HCT116 (cell line): ENCODE measurements at regions not wholly inside any gene's neighbourhood (a gene's known extent, or its start where the extent isn't known, plus 50 kb on each side); places are given as distances from the start of the nearest gene placed in this dataset.

ENCODE experiments used
- ATAC-seq: fragments of 200-7000 bp; cut with Tn5 transposase; 2 replicates; pipeline ENCODE4 v1.9.1; 2020; ENCODE audit warnings: mild to moderate bottlenecking, moderate library complexity
- BruUV-seq: library from RNA; stranded (reverse); fragments of 400-500 nt; replicated peaks from 2 replicates; lab custom pipeline; 2021; lab: Mats Ljungman, UMichigan
- CTCF ChIA-PET: fragments of 300-600 bp; sonication (Branson Sonifier 250); formaldehyde crosslinking; loops from one replicate; lab custom pipeline; 2021; ENCODE audit warnings: antibody characterized with exemption; lab: Charles Lee
- POLR2A ChIA-PET: fragments of 300-600, 350-600 bp; sonication (Branson Sonifier 250); formaldehyde crosslinking; loops from one replicate; lab custom pipeline; 2021; ENCODE audit warnings: antibody characterized with exemption; lab: Charles Lee
- RAD21 ChIA-PET, 2 experiments: fragments of 300-600 bp; sonication (Branson Sonifier 250); formaldehyde crosslinking; loops; one replicate each; lab custom pipeline; 2023; ENCODE audit warnings: low total read pairs in 2 of 2; ENCODE audit not compliant: uncharacterized antibody in 2 of 2, unreplicated experiment in 2 of 2, low non-redundant PET in 1 of 2; lab: Charles Lee
- DNase-seq: peaks from one replicate; pipeline ENCODE4 v3.0.0-alpha.2; 2010; ENCODE audit warnings: low read depth, low spot score
- H2AFZ ChIP-seq: fragments of 200-600 bp; shearing (Covaris generic), sonication (generic); 2 replicates; pipeline ENCODE4 v1.6.1; 2017; ENCODE audit warnings: low read depth, mixed run types, mixed read lengths, antibody characterized with exemption, low read length; ENCODE audit not compliant: poor library complexity, severe bottlenecking
- H3K27ac ChIP-seq: 2 replicates; pipeline ENCODE4 v1.5.1; 2012; ENCODE audit warnings: low read depth, low read length
- H3K27me3 ChIP-seq: fragments of 200-600 bp; sonication (generic); 2 replicates; pipeline ENCODE4 v1.6.1; 2016; ENCODE audit warnings: mixed run types, low read length, mixed read lengths; ENCODE audit not compliant: insufficient read depth
- H3K36me3 ChIP-seq, 2 experiments: fragments of 200-500 bp in 1 of 2; fragments of 200-600 bp in 1 of 2; sonication (Bioruptor generic) in 1 of 2; sonication (generic) in 1 of 2; 2 replicates each; pipeline versions ENCODE4 v1.5.1 to v1.6.1; 2014 to 2016; ENCODE audit warnings: low read length in 2 of 2, inconsistent platforms in 1 of 2, mixed read lengths in 1 of 2, mixed run types in 1 of 2; ENCODE audit not compliant: insufficient read depth in 2 of 2, control insufficient read depth in 1 of 2
- H3K4me1 ChIP-seq, 2 experiments: fragments of 200-600 bp in 1 of 2; sonication (generic) in 1 of 2; 2 replicates each; pipeline versions ENCODE4 v1.5.1 to v1.6.1; 2012 to 2017; ENCODE audit warnings: low read length in 2 of 2, inconsistent platforms in 1 of 2, mild to moderate bottlenecking in 1 of 2, mixed read lengths in 1 of 2, mixed run types in 1 of 2, moderate library complexity in 1 of 2; ENCODE audit not compliant: insufficient read depth in 2 of 2, control insufficient read depth in 1 of 2
- H3K4me2 ChIP-seq: fragments of 200-600 bp; sonication (generic); 2 replicates; pipeline ENCODE4 v1.6.1; 2017; ENCODE audit warnings: mixed run types, low read length, mixed read lengths
- H3K4me3 ChIP-seq, 2 experiments: fragments of 200-600 bp in 1 of 2; sonication (generic) in 1 of 2; replicated peaks in 1 of 2; 2 replicates each; pipeline ENCODE4 v1.5.1; 2011 to 2016; ENCODE audit warnings: low read length in 2 of 2, control low read depth in 1 of 2, low read depth in 1 of 2, mild to moderate bottlenecking in 1 of 2, mixed read lengths in 1 of 2, mixed run types in 1 of 2
- H3K79me2 ChIP-seq: fragments of 200-600 bp; sonication (generic); 2 replicates; pipeline ENCODE4 v1.6.1; 2017; ENCODE audit warnings: mild to moderate bottlenecking, mixed run types, low read length, moderate library complexity, mixed read lengths; ENCODE audit not compliant: insufficient read depth
- H3K9ac ChIP-seq: fragments of 200-600 bp; sonication (generic); 2 replicates; pipeline ENCODE4 v1.6.1; 2016; ENCODE audit warnings: low read length, mixed read lengths
- H3K9me2 ChIP-seq: fragments of 200-600 bp; sonication (generic), shearing (Covaris generic); 2 replicates; pipeline ENCODE4 v1.6.1; 2017; ENCODE audit warnings: mixed run types, mild to moderate bottlenecking, moderate library complexity; ENCODE audit not compliant: insufficient read depth
- H3K9me3 ChIP-seq, 2 experiments: fragments of 200-500 bp in 1 of 2; fragments of 200-600 bp in 1 of 2; sonication (Bioruptor generic) in 1 of 2; sonication (generic) in 1 of 2; 2 replicates each; pipeline ENCODE4 v1.6.1; 2014 to 2017; ENCODE audit warnings: low read length in 2 of 2, mixed read lengths in 2 of 2, inconsistent platforms in 1 of 2, low read depth in 1 of 2, mild to moderate bottlenecking in 1 of 2, mixed run types in 1 of 2, moderate library complexity in 1 of 2; ENCODE audit not compliant: control insufficient read depth in 1 of 2, insufficient read depth in 1 of 2
- H4K20me1 ChIP-seq: fragments of 200-600 bp; sonication (generic), shearing (Covaris generic); 2 replicates; pipeline ENCODE4 v1.6.1; 2017; ENCODE audit warnings: mixed run types, mild to moderate bottlenecking, moderate library complexity; ENCODE audit not compliant: insufficient read depth
- CEBPB ChIP-seq: IDR thresholded peaks from 2 replicates; pipeline ENCODE4 v1.6.1; 2012; ENCODE audit warnings: low read depth
- EGR1 ChIP-seq: IDR thresholded peaks from 2 replicates; pipeline ENCODE4 v1.6.1; 2012; ENCODE audit warnings: low read depth
- EZH2phosphoT487 ChIP-seq: fragments of 200-600 bp; IDR thresholded peaks from 2 replicates; pipeline ENCODE4 v1.6.1; 2018; ENCODE audit warnings: antibody characterized with exemption, borderline replicate concordance
- FOSL1 ChIP-seq: IDR thresholded peaks from 2 replicates; pipeline ENCODE4 v1.6.1; 2012; ENCODE audit warnings: low read depth
- POLR2AphosphoS5 ChIP-seq: IDR thresholded peaks from 2 replicates; pipeline ENCODE4 v1.6.1; 2011; ENCODE audit warnings: mild to moderate bottlenecking, low read depth, low read length, moderate library complexity
- RAD21 ChIP-seq: IDR thresholded peaks from 2 replicates; pipeline ENCODE4 v1.6.1; 2012; ENCODE audit warnings: low read depth, mild to moderate bottlenecking
- SIN3A ChIP-seq: IDR thresholded peaks from 2 replicates; pipeline ENCODE4 v1.6.1; 2012; ENCODE audit warnings: low read depth
- SP1 ChIP-seq: IDR thresholded peaks from 2 replicates; pipeline ENCODE4 v1.6.1; 2012; ENCODE audit warnings: low read depth
- SRF ChIP-seq: IDR thresholded peaks from 2 replicates; pipeline ENCODE4 v1.6.1; 2012; ENCODE audit warnings: low read depth
- YY1 ChIP-seq: IDR thresholded peaks from 2 replicates; pipeline ENCODE4 v1.6.1; 2011; ENCODE audit warnings: low read length, low read depth, moderate library complexity, mild to moderate bottlenecking; ENCODE audit not compliant: insufficient replicate concordance; ENCODE audit errors: extremely low read depth
- ZFX ChIP-seq: fragments of 450-650 bp; IDR thresholded peaks from 2 replicates; pipeline ENCODE4 v1.6.1; 2017
- ZNF274 ChIP-seq: fragments of 200-500 bp; sonication (Bioruptor generic); IDR thresholded peaks from 2 replicates; pipeline ENCODE4 v1.6.1; 2014; ENCODE audit warnings: mild to moderate bottlenecking, low read depth, low read length, inconsistent platforms
- intact Hi-C: fragments of 100-400 bp; cut with micrococcal nuclease; formaldehyde crosslinking; loops from 2 replicates; pipeline ENCODE4 v1.10.0; 2022
- TF ChIP-seq, protein P1 (sequence below): IDR thresholded peaks from 2 replicates; pipeline ENCODE4 v1.6.1; 2012; ENCODE audit warnings: low read depth
- TF ChIP-seq, protein P2 (sequence below): IDR thresholded peaks from 2 replicates; pipeline ENCODE4 v1.6.1; 2011; ENCODE audit warnings: mild to moderate bottlenecking, low read length, moderate library complexity; ENCODE audit not compliant: insufficient replicate concordance; ENCODE audit errors: extremely low read depth

DNA sequence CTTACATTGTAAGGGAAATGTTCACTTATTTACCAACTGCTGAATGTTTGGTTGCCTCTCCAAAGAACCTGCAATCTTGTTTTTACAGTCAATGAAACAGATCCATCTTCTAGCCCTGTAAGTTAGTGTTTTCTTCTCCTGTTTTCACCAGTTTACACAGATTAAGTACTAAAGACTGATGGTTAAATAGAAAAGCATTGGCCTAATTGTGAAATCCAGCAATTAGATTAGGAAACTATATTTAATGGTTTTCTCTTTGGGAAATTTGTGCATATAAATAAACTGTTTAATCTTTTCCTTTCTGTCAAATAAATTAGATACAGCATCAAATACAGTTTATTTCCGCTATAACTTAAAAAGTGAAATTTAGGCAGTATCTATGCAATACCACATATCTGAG, 247.9 kb upstream of the MEF2C start:
- BruUV-seq: no TSS peak
- Histone ChIP-seq H3K79me2 (no peaks in the 10 kb centered on the region), H3K4me2 (no peak overlapping the region), H2AFZ (no peak overlapping the region), H3K4me1 (no peaks in the 10 kb centered on the region), H3K9me3 (no peaks in the 10 kb centered on the region), H3K27me3 (no peaks in the 10 kb centered on the region), H3K9ac (no peak overlapping the region), H3K4me3 (no peak overlapping the region), H3K36me3 (no peaks in the 10 kb centered on the region), H3K9me2 (no peaks in the 10 kb centered on the region; the same call in 1 of the 2 replicates), H3K27ac (no peak overlapping the region), H4K20me1 (no peaks in the 10 kb centered on the region)
- ATAC-seq (no peak), DNase-seq (no peak)
- CTCF ChIA-PET: no interaction called here
- TF ChIP-seq ZNF274: no peak
- RAD21 ChIA-PET: no interaction called here
- POLR2A ChIA-PET: no interaction called here
- intact Hi-C loops: no loop called here

- TF ChIP-seq SIN3A (no peak), ZFX (no peak), RAD21 (no peak), EZH2phosphoT487 (no peak), EGR1 (no peak), SP1 (no peak), CEBPB (no peak), FOSL1 (no peak), SRF (no peak), POLR2AphosphoS5 (no peak), ZNF274 (no peak), YY1 (no peak)
- TF ChIP-seq, protein P1, sequence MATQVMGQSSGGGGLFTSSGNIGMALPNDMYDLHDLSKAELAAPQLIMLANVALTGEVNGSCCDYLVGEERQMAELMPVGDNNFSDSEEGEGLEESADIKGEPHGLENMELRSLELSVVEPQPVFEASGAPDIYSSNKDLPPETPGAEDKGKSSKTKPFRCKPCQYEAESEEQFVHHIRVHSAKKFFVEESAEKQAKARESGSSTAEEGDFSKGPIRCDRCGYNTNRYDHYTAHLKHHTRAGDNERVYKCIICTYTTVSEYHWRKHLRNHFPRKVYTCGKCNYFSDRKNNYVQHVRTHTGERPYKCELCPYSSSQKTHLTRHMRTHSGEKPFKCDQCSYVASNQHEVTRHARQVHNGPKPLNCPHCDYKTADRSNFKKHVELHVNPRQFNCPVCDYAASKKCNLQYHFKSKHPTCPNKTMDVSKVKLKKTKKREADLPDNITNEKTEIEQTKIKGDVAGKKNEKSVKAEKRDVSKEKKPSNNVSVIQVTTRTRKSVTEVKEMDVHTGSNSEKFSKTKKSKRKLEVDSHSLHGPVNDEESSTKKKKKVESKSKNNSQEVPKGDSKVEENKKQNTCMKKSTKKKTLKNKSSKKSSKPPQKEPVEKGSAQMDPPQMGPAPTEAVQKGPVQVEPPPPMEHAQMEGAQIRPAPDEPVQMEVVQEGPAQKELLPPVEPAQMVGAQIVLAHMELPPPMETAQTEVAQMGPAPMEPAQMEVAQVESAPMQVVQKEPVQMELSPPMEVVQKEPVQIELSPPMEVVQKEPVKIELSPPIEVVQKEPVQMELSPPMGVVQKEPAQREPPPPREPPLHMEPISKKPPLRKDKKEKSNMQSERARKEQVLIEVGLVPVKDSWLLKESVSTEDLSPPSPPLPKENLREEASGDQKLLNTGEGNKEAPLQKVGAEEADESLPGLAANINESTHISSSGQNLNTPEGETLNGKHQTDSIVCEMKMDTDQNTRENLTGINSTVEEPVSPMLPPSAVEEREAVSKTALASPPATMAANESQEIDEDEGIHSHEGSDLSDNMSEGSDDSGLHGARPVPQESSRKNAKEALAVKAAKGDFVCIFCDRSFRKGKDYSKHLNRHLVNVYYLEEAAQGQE: no peak
- TF ChIP-seq, protein P2, sequence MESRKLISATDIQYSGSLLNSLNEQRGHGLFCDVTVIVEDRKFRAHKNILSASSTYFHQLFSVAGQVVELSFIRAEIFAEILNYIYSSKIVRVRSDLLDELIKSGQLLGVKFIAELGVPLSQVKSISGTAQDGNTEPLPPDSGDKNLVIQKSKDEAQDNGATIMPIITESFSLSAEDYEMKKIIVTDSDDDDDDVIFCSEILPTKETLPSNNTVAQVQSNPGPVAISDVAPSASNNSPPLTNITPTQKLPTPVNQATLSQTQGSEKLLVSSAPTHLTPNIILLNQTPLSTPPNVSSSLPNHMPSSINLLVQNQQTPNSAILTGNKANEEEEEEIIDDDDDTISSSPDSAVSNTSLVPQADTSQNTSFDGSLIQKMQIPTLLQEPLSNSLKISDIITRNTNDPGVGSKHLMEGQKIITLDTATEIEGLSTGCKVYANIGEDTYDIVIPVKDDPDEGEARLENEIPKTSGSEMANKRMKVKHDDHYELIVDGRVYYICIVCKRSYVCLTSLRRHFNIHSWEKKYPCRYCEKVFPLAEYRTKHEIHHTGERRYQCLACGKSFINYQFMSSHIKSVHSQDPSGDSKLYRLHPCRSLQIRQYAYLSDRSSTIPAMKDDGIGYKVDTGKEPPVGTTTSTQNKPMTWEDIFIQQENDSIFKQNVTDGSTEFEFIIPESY: no peak
- TF ChIP-seq, all 23 proteins: peak for 0
- no peak overlapping the region for H2AFZ ChIP-seq
- ATAC-seq (no peak), DNase-seq (no peak)
- H3K9me2 ChIP-seq: no peaks in the 10 kb centered on the region; the same call in 1 of the 2 replicates
- H3K9ac ChIP-seq: no peak overlapping the region
- no peaks in the 10 kb centered on the region for H3K36me3 ChIP-seq
- H3K27ac ChIP-seq: no peak overlapping the region
- H3K4me1 ChIP-seq: no peaks in the 10 kb centered on the region
- H3K9me3 ChIP-seq: no peaks in the 10 kb centered on the region
- no peaks in the 10 kb centered on the region for H3K27me3 ChIP-seq
- H3K4me3 ChIP-seq: no peak overlapping the region
- no peaks in the 10 kb centered on the region for H3K79me2 ChIP-seq
- intact Hi-C loops: no loop called here
- H3K4me2 ChIP-seq: no peak overlapping the region
- ChIA-PET POLR2A (no interaction called here), RAD21 (no interaction called here), CTCF (no interaction called here)
- BruUV-seq: no TSS peak
- H4K20me1 ChIP-seq: no peaks in the 10 kb centered on the region
These were observed 247.0 kb upstream of the MEF2C start for GRCh38 chr5:89129941-89130340.
